Neural cell (in vitro differentiated cells): ENCODE measurements at regions not wholly inside any gene's neighbourhood (a gene's known extent, or its start where the extent isn't known, plus 50 kb on each side); places are given as distances from the start of the nearest gene placed in this dataset.

Experiments used
- CTCF ChIP-seq: fragments of 450-650 bp; IDR thresholded peaks from 2 replicates; pipeline ENCODE4 v1.5.1; 2014; ENCODE audit warnings: antibody characterized with exemption, mild to moderate bottlenecking, moderate library complexity; ENCODE audit not compliant: poor library complexity, severe bottlenecking
- POLR2AphosphoS5 ChIP-seq: IDR thresholded peaks from 2 replicates; pipeline ENCODE4 v1.6.1; 2012

GRCh38 chr6:90420500-90420899 lies 123.9 kb upstream of the BACH2 start:
- TF ChIP-seq CTCF (no peak), POLR2AphosphoS5 (no peak)
